Cardiac fibroblast (primary cell): ENCODE measurements at regions not wholly inside any gene's neighbourhood (a gene's known extent, or its start where the extent isn't known, plus 50 kb on each side); places are given as distances from the start of the nearest gene placed in this dataset.

Experiments
- DNase-seq, 2 donors: peaks; one replicate each; pipeline versions ENCODE4 v3.0.0 to v3.0.0-alpha.2; 2010; ENCODE audit warnings: low read depth in 2 of 2
- H3K4me3 ChIP-seq, 2 donors: replicated peaks in 1 of 2; 1 replicate in 1 of 2; 2 replicates in 1 of 2; pipeline ENCODE4 v1.5.1; 2011; ENCODE audit warnings: low read depth in 2 of 2, low read length in 2 of 2, mild to moderate bottlenecking in 2 of 2, moderate library complexity in 1 of 2
- CTCF ChIP-seq: IDR thresholded peaks from one replicate; pipeline ENCODE4 v1.5.1; 2011; ENCODE audit warnings: low read depth, mild to moderate bottlenecking, low read length, inconsistent platforms

DNA sequence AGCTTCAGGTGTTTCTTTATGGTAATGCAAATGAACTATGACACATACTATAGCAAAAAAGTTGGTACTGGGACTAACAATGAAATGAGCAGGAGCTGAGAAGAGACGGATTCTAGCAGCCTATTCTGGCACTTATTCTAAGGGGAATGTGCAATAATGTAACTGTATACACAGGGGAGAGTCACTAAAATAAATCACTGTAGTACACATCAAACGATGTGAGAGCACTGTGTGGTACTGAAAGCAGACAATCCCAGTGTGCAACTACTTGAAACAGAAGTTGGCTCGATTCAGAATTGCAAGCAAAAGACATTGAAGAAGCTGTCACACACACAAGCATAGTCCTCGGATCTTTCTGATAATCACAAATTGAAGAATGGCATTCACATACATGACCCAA lies 1713.0 kb upstream of the CDH9 start:
- no peak for TF ChIP-seq CTCF
- no peak for DNase-seq
- no peak overlapping the region for H3K4me3 ChIP-seq

DNA sequence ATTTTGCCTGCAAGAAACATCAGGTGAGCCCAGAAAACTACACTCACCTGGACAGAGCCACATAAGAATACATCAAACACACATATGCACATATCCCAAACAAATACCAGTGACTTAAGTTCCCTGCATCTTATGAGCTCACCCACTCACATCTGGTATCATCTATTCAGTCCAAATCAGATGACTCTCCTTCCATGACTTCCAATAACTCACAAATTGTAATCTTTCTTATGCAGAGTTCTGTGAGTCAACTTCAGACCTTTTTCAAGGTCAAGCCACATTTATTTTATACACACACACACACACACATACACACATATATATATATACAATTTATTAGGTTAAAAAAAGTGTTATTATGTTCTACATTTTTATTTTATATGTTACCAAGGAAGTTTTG lies 1711.9 kb upstream of the CDH9 start:
- DNase-seq, result no peak
- no peak for TF ChIP-seq CTCF
- H3K4me3 ChIP-seq, result no peak overlapping the region

DNA sequence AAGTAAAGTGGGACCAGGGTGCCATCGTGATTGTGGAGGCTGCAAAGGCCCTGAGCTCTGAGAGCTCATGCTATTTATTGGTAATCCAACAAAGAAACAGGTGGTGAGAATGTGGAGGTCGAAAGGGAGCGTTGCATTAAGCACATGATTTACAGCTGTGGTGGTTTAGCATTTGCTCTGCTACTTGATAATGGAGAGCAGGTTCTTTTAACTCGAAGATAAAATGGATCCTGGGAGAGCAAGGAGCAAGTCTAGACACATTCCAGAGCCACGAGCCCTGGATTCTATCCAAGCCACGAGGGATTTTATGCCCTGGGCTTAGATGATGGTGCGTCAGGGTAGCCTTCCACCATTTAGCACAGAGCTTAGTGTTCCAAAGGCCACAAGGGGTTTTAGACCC lies 1710.1 kb upstream of the CDH9 start:
- no peak for TF ChIP-seq CTCF
- no peak for DNase-seq

DNA sequence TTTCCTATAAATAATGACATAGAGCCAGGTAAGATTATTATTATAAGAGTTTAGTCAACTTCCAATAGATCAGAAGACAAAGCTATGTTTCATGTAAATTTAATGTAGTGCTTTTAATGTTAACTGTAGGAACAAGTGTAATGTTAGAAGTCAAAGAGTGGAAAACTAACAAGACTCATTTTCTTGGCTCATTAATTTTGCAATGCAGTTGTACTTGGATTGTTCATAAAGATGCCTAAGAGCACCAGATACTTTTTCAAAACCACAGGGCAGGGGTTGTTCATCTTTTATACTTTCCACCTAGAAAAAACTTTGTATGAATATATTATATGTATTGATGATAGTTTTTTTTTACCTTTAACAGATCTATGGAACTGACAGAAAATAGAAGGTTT lies 1705.3 kb upstream of the CDH9 start:
- no peak for TF ChIP-seq CTCF
- DNase-seq, result no peak

More for the DNA sequence above, 1710.1 kb upstream of the CDH9 start:
- no peak overlapping the region for H3K4me3 ChIP-seq

DNA sequence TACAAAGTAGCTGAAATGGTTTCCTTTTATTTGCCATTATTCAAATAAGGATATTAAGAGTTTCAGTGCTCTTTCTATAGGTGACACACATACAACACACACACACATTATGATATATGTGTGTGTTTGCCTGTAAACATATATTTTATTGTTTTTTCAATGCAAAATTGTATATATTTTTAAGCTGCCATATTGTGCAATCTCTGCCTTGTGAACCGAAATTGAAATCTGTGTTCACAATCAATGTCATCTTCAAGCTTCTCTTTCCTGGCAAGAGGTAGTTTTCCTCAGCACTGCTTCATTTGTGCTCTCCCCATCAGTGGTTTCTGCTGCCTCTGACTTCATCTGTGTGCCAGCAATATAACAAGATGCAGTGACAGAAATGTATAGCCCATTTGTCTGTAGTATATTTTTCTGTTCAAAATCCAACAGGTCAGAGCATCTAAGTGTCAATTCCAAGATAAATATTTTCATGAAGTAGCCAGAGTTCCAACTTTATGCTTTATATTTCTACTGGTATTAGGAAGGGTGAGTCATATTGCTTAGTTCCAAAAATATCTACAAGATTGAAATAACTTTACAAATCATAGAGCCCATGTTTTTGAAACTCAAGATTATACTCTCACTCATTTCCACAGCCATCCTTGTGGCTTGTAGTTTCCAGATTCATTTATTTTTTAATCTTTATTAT lies 1704.8 kb upstream of the CDH9 start:
- H3K4me3 ChIP-seq, result no peak overlapping the region
- DNase-seq, result no peak
- no peak for TF ChIP-seq CTCF

More for the DNA sequence above, 1705.3 kb upstream of the CDH9 start:
- H3K4me3 ChIP-seq, result no peak overlapping the region

DNA sequence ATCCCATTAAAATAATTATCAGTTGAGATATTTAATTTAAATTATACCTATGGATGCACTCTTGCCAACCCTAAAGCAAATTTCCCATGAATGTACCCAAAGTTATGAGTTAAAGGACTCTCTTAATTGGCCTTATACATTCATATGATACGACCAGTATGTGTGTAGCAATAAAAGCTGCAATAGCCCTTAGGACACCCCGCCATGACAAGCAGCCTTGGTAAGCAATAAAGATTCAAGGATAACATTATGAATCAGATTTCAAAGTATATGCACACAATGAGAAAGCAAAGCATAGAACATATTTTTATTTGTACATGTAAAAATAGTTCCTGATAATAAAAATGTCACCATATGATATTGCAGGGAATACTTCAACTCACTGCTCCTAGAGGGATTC lies 1699.3 kb upstream of the CDH9 start:
- DNase-seq, result no peak
- no peak overlapping the region for H3K4me3 ChIP-seq
- no peak for TF ChIP-seq CTCF

- no peak for DNase-seq
- H3K4me3 ChIP-seq, result no peak overlapping the region
- TF ChIP-seq CTCF, result no peak
These were observed 1698.8 kb upstream of the CDH9 start for GRCh38 chr5:28737222-28737621.
